H9 (cell line): ENCODE measurements at regions not wholly inside any gene's neighbourhood (a gene's known extent, or its start where the extent isn't known, plus 50 kb on each side); places are given as distances from the start of the nearest gene placed in this dataset.

Experiments used
- DNase-seq: peaks from one replicate; pipeline ENCODE4 v3.0.0-alpha.2; 2017
- H2AFZ ChIP-seq: one replicate; pipeline ENCODE4 v1.6.1; 2013; ENCODE audit warnings: mild to moderate bottlenecking, low read length, control low read depth, moderate library complexity
- H2AK5ac ChIP-seq: 2 replicates; pipeline ENCODE4 v1.6.1; 2013; ENCODE audit warnings: low read length, control low read depth, mixed read lengths; ENCODE audit not compliant: insufficient read length
- H2BK120ac ChIP-seq: one replicate; pipeline ENCODE4 v1.6.1; 2013; ENCODE audit warnings: low read depth, mild to moderate bottlenecking, low read length, control low read depth, inconsistent platforms; ENCODE audit not compliant: poor library complexity, severe bottlenecking
- H2BK12ac ChIP-seq: 2 replicates; pipeline ENCODE4 v1.6.1; 2013; ENCODE audit warnings: low read length, control low read depth, mixed read lengths, low read depth; ENCODE audit not compliant: insufficient read length
- H2BK15ac ChIP-seq: 2 replicates; pipeline ENCODE4 v1.6.1; 2013; ENCODE audit warnings: low read depth, low read length, control low read depth
- H2BK20ac ChIP-seq: one replicate; pipeline ENCODE4 v1.6.1; 2013; ENCODE audit warnings: low read depth, mild to moderate bottlenecking, low read length, control low read depth, inconsistent platforms; ENCODE audit not compliant: poor library complexity, severe bottlenecking
- H2BK5ac ChIP-seq: 2 replicates; pipeline ENCODE4 v1.6.1; 2013; ENCODE audit warnings: low read length, control low read depth, mixed read lengths; ENCODE audit not compliant: insufficient read length
- H3K14ac ChIP-seq: 2 replicates; pipeline ENCODE4 v1.6.1; 2013; ENCODE audit warnings: low read length, control low read depth; ENCODE audit not compliant: insufficient read depth
- H3K18ac ChIP-seq: 2 replicates; pipeline ENCODE4 v1.6.1; 2013; ENCODE audit warnings: low read depth, mild to moderate bottlenecking, mixed read lengths, low read length, control low read depth; ENCODE audit not compliant: insufficient read length
- H3K23ac ChIP-seq: 2 replicates; pipeline ENCODE4 v1.6.1; 2013; ENCODE audit warnings: low read length, control low read depth, mixed read lengths, low read depth; ENCODE audit not compliant: insufficient read length
- H3K23me2 ChIP-seq: 2 replicates; pipeline ENCODE4 v1.6.1; 2013; ENCODE audit warnings: low read depth, mild to moderate bottlenecking, mixed read lengths, low read length, control low read depth; ENCODE audit not compliant: insufficient read length, poor library complexity, severe bottlenecking
- H3K27ac ChIP-seq: 2 replicates; pipeline ENCODE4 v1.5.1; 2013; ENCODE audit warnings: low read length, control low read depth, mixed read lengths, low read depth; ENCODE audit not compliant: insufficient read length
- H3K27me3 ChIP-seq: 2 replicates; pipeline ENCODE4 v1.6.1; 2013; ENCODE audit warnings: low read length, control low read depth, inconsistent platforms; ENCODE audit not compliant: insufficient read depth
- H3K4ac ChIP-seq: 2 replicates; pipeline ENCODE4 v1.6.1; 2013; ENCODE audit warnings: low read depth, mild to moderate bottlenecking, control low read depth, inconsistent platforms, low read length, moderate library complexity
- H3K4me1 ChIP-seq: 2 replicates; pipeline ENCODE4 v1.6.1; 2013; ENCODE audit warnings: low read length, control low read depth, inconsistent platforms; ENCODE audit not compliant: insufficient read depth
- H3K4me2 ChIP-seq: 2 replicates; pipeline ENCODE4 v1.6.1; 2013; ENCODE audit warnings: low read length, control low read depth, mixed read lengths; ENCODE audit not compliant: insufficient read length, insufficient read depth
- H3K56ac ChIP-seq: 2 replicates; pipeline ENCODE4 v1.6.1; 2013; ENCODE audit warnings: low read depth, mild to moderate bottlenecking, mixed read lengths, low read length, control low read depth; ENCODE audit not compliant: insufficient read length
- H3K79me1 ChIP-seq: 2 replicates; pipeline ENCODE4 v1.6.1; 2013; ENCODE audit warnings: low read depth, mild to moderate bottlenecking, moderate library complexity, low read length, control low read depth, inconsistent platforms; ENCODE audit not compliant: insufficient read depth, poor library complexity, severe bottlenecking
- H3K79me2 ChIP-seq: 2 replicates; pipeline ENCODE4 v1.6.1; 2013; ENCODE audit warnings: low read length, control low read depth, inconsistent platforms; ENCODE audit not compliant: insufficient read depth
- H3K9ac ChIP-seq: 2 replicates; pipeline ENCODE4 v1.6.1; 2013; ENCODE audit warnings: low read length, control low read depth, mixed read lengths; ENCODE audit not compliant: insufficient read length; ENCODE audit errors: extremely low read depth
- H3K9me3 ChIP-seq: one replicate; pipeline ENCODE4 v1.6.1; 2013; ENCODE audit warnings: low read depth, low read length, inconsistent platforms; ENCODE audit not compliant: control insufficient read depth
- H3T11ph ChIP-seq: one replicate; pipeline ENCODE4 v1.6.1; 2013; ENCODE audit warnings: mild to moderate bottlenecking, low read length, control low read depth, inconsistent platforms
- H4K20me1 ChIP-seq: one replicate; pipeline ENCODE4 v1.6.1; 2013; ENCODE audit not compliant: control insufficient read depth, insufficient read length, insufficient read depth
- H4K5ac ChIP-seq: 2 replicates; pipeline ENCODE4 v1.6.1; 2013; ENCODE audit warnings: low read depth, mild to moderate bottlenecking, mixed read lengths, low read length, control low read depth; ENCODE audit not compliant: insufficient read length
- H4K8ac ChIP-seq: replicated peaks from 2 replicates; pipeline ENCODE4 v1.6.1; 2013; ENCODE audit warnings: low read length, control low read depth, mixed read lengths, low read depth; ENCODE audit not compliant: insufficient read length
- H4K91ac ChIP-seq: 2 replicates; pipeline ENCODE4 v1.6.1; 2013; ENCODE audit warnings: low read depth, mild to moderate bottlenecking, moderate library complexity, mixed read lengths, low read length, control low read depth; ENCODE audit not compliant: insufficient read length
- H3K27ac Mint-ChIP-seq, 3 experiments: 2 replicates in 2 of 3; 3 replicates in 1 of 3; pipeline ENCODE4 v1.8.0; 2020 to 2021; ENCODE audit warnings: mixed read lengths in 3 of 3, mild to moderate bottlenecking in 1 of 3, moderate library complexity in 1 of 3
- H3K27me3 Mint-ChIP-seq: 2 replicates; pipeline ENCODE4 v1.8.0; 2021; ENCODE audit warnings: low read depth, mild to moderate bottlenecking, moderate library complexity, mixed read lengths
- H3K36me3 Mint-ChIP-seq, 3 experiments: 2 replicates in 2 of 3; 3 replicates in 1 of 3; pipeline ENCODE4 v1.8.0; 2020 to 2021; ENCODE audit warnings: low read depth in 3 of 3, mixed read lengths in 3 of 3; ENCODE audit not compliant: insufficient read depth in 1 of 3
- H3K4me1 Mint-ChIP-seq, 2 experiments: 2 replicates each; pipeline ENCODE4 v1.8.0; 2020; ENCODE audit warnings: mixed read lengths in 2 of 2
- H3K4me3 Mint-ChIP-seq, 2 experiments: 2 replicates in 1 of 2; 3 replicates in 1 of 2; pipeline ENCODE4 v1.8.0; 2020 to 2021; ENCODE audit warnings: mild to moderate bottlenecking in 2 of 2, mixed read lengths in 2 of 2, moderate library complexity in 1 of 2
- H3K9me3 Mint-ChIP-seq, 2 experiments: 2 replicates in 1 of 2; 3 replicates in 1 of 2; pipeline ENCODE4 v1.8.0; 2020; ENCODE audit warnings: mild to moderate bottlenecking in 2 of 2, mixed read lengths in 2 of 2, moderate library complexity in 1 of 2
- CTCF ChIP-seq: fragments of 200-600 bp; sonication (generic); conservative IDR thresholded peaks from 3 replicates; pipeline ENCODE4 v1.8.0; 2021; ENCODE audit warnings: antibody characterized with exemption, mild to moderate bottlenecking
- WGBS: extraction: QIAGEN DNeasy Blood & Tissue Kit; methylation state at CpG from one replicate; pipeline ENCODE4 v1.1.7; 2013; ENCODE audit warnings: missing lambda C conversion rate, low lambda C conversion rate, mixed read lengths; ENCODE audit not compliant: insufficient read length; ENCODE audit errors: extremely low coverage; 5-methylcytosine and 5-hydroxymethylcytosine counted together

- no peak overlapping the region for H3K18ac ChIP-seq
- H2AK5ac ChIP-seq: no peak overlapping the region
- no peak overlapping the region for H3K56ac ChIP-seq
- peaks cover 0 to 3% (median 0%) of the 10 kb centered on the region in 3 experiments; a peak in 2 of 7 replicates for H3K36me3 Mint-ChIP-seq
- no peak overlapping the region for H4K5ac ChIP-seq
- no peak overlapping the region for H2BK120ac ChIP-seq
- no peak overlapping the region for H3K23ac ChIP-seq
- no peak overlapping the region for H4K8ac ChIP-seq
- no peak overlapping the region for H2BK20ac ChIP-seq
- no peaks in the 10 kb centered on the region for H3K9me3 ChIP-seq
- H3K27ac ChIP-seq: no peak overlapping the region
- H3K4me1 ChIP-seq: no peaks in the 10 kb centered on the region
- no peak overlapping the region for H4K91ac ChIP-seq
- no peak overlapping the region for H2BK12ac ChIP-seq
- H3K9me3 Mint-ChIP-seq: peaks cover 6 to 8% of the 10 kb centered on the region in 2 experiments; a peak in 4 of 5 replicates
- H3K27me3 Mint-ChIP-seq: peaks cover 38% of the 10 kb centered on the region
- no peak overlapping the region for H3K4ac ChIP-seq
- no peak overlapping the region for H3T11ph ChIP-seq
- H3K27ac Mint-ChIP-seq: no peak overlapping the region
- DNase-seq: no peak
- no peaks in the 10 kb centered on the region; the same call in 1 of the 2 replicates for H3K27me3 ChIP-seq
- TF ChIP-seq CTCF: no peak
- no peak overlapping the region for H3K4me2 ChIP-seq
- no peak overlapping the region for H3K9ac ChIP-seq
- no CpG with 5 or more reads among the region's 2 CpGs for WGBS
- no peaks in the 10 kb centered on the region for H3K79me1 ChIP-seq
- H4K20me1 ChIP-seq: no peaks in the 10 kb centered on the region
- H2BK5ac ChIP-seq: no peak overlapping the region
- H3K14ac ChIP-seq: no peak overlapping the region
- H3K23me2 ChIP-seq: no peaks in the 10 kb centered on the region
- no peak overlapping the region for H2AFZ ChIP-seq
- no peaks in the 10 kb centered on the region for H3K79me2 ChIP-seq
- no peak overlapping the region for H2BK15ac ChIP-seq
- H3K4me3 Mint-ChIP-seq: no peak overlapping the region
- H3K4me1 Mint-ChIP-seq: no peaks in the 10 kb centered on the region
Measured at GRCh38 chr1:5250336-5250735, 595.9 kb downstream of the AJAP1 start.
